ENCODE measurements at regions not wholly inside any gene's neighbourhood (a gene's known extent, or its start where the extent isn't known, plus 50 kb on each side); places are given as distances from the start of the nearest gene placed in this dataset.
"Not testable (repeated sequence)": the region's sequence is repeated elsewhere in the genome, so short reads cannot be mapped to it uniquely, and the experiment has no call there.

GRCh38 chr3:15993660-15994059, 180.8 kb upstream of the GALNT15 start:
- DNase-seq, result not testable (repeated sequence)

GRCh38 chr3:15996496-15996895, 178.0 kb upstream of the GALNT15 start:
- DNase-seq, result not testable (repeated sequence)

- no peak for DNase-seq
These were observed 177.1 kb upstream of the GALNT15 start for GRCh38 chr3:15997274-15997943.

GRCh38 chr3:15998911-15999310, 175.6 kb upstream of the GALNT15 start:
- DNase-seq, result no peak

GRCh38 chr3:16004812-16005211, 169.7 kb upstream of the GALNT15 start:
- no peak for DNase-seq

GRCh38 chr3:16011376-16011775, 163.1 kb upstream of the GALNT15 start:
- no peak for DNase-seq

- DNase-seq, result no peak
These were observed 162.4 kb upstream of the GALNT15 start for GRCh38 chr3:16012086-16012485.

GRCh38 chr3:16013568-16013967, 160.9 kb upstream of the GALNT15 start:
- DNase-seq, result no peak

- not testable (repeated sequence) for DNase-seq
These were observed 152.7 kb upstream of the GALNT15 start for GRCh38 chr3:16021801-16022200.

GRCh38 chr3:16023881-16024280, 150.6 kb upstream of the GALNT15 start:
- not testable (repeated sequence) for DNase-seq

- no peak for DNase-seq
These were observed 149.9 kb upstream of the GALNT15 start for GRCh38 chr3:16024548-16024947.

GRCh38 chr3:16026753-16027152, 147.7 kb upstream of the GALNT15 start:
- no peak for DNase-seq

GRCh38 chr3:16028604-16029003, 145.9 kb upstream of the GALNT15 start:
- DNase-seq, result no peak

- DNase-seq, result no peak
These were observed 144.1 kb upstream of the GALNT15 start for GRCh38 chr3:16030342-16030741.

GRCh38 chr3:16031434-16031833, 143.0 kb upstream of the GALNT15 start:
- DNase-seq, result no peak

- no peak for DNase-seq
These were observed 140.4 kb upstream of the GALNT15 start for GRCh38 chr3:16033889-16034687.

GRCh38 chr3:16040991-16041390, 133.5 kb upstream of the GALNT15 start:
- DNase-seq, result no peak

GRCh38 chr3:16048435-16049318, 125.8 kb upstream of the GALNT15 start:
- DNase-seq, result peak in 8 of 14 donors; percentile 14 to 50 (median 34)

GRCh38 chr3:16050641-16051467, 123.6 kb upstream of the GALNT15 start:
- DNase-seq, result no peak

- DNase-seq, result no peak
These were observed 122.8 kb upstream of the GALNT15 start for GRCh38 chr3:16051691-16052090.

GRCh38 chr3:16052964-16053363, 121.5 kb upstream of the GALNT15 start:
- no peak for DNase-seq

GRCh38 chr3:16053794-16054193, 120.7 kb upstream of the GALNT15 start:
- DNase-seq, result no peak
